ENCODE measurements at regions not wholly inside any gene's neighbourhood (a gene's known extent, or its start where the extent isn't known, plus 50 kb on each side); places are given as distances from the start of the nearest gene placed in this dataset.

DNA sequence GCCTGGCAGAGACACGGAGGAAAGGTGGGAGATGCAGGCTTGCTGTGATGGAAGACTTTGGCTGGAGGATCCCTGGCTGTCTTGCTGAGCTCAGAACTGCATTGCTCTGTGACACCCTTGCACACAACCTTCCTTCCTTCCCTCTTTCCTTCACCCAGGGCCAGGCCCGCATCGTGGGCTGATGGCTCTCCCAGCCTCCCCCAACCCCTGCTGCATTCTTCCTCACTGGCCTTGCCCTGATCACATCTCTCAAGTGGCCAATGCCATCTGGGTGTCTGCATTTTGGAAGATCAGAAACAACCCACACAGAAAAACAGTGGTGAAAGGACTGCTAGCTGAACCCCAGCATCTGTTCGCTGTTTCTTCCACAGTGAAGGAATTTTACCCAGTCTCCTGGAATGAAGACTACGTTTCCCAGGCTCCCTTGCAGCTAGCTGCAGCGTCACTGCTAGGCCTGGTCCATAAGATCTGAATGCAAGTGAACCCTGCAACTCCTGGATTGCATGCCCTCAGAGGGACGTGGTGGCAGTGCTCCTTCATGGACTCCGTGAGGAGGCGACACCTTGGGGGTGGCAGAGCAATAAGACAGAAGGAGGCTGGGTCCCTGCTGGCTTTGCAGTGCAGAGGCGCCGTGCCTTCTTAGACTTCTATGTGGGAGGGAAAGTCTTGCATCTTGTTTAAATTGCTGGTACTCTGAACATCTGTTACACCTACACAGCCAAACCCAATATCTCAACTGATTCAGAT lies 78.9 kb upstream of the YWHAQ start:
- TF ChIP-seq, protein P1, sequence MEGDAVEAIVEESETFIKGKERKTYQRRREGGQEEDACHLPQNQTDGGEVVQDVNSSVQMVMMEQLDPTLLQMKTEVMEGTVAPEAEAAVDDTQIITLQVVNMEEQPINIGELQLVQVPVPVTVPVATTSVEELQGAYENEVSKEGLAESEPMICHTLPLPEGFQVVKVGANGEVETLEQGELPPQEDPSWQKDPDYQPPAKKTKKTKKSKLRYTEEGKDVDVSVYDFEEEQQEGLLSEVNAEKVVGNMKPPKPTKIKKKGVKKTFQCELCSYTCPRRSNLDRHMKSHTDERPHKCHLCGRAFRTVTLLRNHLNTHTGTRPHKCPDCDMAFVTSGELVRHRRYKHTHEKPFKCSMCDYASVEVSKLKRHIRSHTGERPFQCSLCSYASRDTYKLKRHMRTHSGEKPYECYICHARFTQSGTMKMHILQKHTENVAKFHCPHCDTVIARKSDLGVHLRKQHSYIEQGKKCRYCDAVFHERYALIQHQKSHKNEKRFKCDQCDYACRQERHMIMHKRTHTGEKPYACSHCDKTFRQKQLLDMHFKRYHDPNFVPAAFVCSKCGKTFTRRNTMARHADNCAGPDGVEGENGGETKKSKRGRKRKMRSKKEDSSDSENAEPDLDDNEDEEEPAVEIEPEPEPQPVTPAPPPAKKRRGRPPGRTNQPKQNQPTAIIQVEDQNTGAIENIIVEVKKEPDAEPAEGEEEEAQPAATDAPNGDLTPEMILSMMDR (IDR thresholded peaks at IDR 0.05 in 4 of 5, conservative IDR thresholded peaks at IDR 0.05 in 1 of 5), result no peak
- TF ChIP-seq POLR2A (IDR thresholded peaks at IDR 0.05), result no peak
